ENCODE measurements at regions not wholly inside any gene's neighbourhood (a gene's known extent, or its start where the extent isn't known, plus 50 kb on each side); places are given as distances from the start of the nearest gene placed in this dataset.

DNA sequence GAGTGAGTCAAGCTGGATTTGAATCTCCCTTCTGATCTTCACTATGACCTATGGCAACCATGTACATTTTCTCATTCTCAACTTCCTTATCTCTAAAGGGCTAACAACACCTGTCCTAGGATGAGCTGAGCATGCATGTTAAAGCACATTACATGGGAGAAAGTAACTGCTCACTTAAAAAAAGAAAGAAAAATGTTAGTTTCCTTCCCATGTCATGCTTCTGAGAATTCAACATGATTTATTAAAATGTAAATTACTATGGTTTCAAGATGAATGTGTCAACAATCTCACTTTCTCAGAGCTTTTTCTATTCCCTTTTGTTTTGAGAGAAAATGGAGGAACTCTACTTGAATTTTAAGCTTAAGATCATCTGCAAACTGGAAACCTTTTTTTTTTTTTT lies 295.3 kb downstream of the SKIDA1 start:
- H3K27me3 Mint-ChIP-seq (ENCODE audit: low read depth), result no peaks in the 10 kb centered on the region
- TF ChIP-seq, protein P1, sequence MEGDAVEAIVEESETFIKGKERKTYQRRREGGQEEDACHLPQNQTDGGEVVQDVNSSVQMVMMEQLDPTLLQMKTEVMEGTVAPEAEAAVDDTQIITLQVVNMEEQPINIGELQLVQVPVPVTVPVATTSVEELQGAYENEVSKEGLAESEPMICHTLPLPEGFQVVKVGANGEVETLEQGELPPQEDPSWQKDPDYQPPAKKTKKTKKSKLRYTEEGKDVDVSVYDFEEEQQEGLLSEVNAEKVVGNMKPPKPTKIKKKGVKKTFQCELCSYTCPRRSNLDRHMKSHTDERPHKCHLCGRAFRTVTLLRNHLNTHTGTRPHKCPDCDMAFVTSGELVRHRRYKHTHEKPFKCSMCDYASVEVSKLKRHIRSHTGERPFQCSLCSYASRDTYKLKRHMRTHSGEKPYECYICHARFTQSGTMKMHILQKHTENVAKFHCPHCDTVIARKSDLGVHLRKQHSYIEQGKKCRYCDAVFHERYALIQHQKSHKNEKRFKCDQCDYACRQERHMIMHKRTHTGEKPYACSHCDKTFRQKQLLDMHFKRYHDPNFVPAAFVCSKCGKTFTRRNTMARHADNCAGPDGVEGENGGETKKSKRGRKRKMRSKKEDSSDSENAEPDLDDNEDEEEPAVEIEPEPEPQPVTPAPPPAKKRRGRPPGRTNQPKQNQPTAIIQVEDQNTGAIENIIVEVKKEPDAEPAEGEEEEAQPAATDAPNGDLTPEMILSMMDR (IDR thresholded peaks at IDR 0.05; ENCODE audit: unreplicated experiment), result no peak
- H3K36me3 Mint-ChIP-seq, result peaks cover 5% of the 10 kb centered on the region
- no peaks in the 10 kb centered on the region for H3K4me1 Mint-ChIP-seq
- no peak for DNase-seq (ENCODE audit: low spot score in 2 of 2, unreplicated experiment in 2 of 2)
- H3K27ac Mint-ChIP-seq, result no peak overlapping the region
- H3K4me3 Mint-ChIP-seq, result no peak overlapping the region
- H3K9me3 Mint-ChIP-seq, result peaks cover 17% of the 10 kb centered on the region

DNA sequence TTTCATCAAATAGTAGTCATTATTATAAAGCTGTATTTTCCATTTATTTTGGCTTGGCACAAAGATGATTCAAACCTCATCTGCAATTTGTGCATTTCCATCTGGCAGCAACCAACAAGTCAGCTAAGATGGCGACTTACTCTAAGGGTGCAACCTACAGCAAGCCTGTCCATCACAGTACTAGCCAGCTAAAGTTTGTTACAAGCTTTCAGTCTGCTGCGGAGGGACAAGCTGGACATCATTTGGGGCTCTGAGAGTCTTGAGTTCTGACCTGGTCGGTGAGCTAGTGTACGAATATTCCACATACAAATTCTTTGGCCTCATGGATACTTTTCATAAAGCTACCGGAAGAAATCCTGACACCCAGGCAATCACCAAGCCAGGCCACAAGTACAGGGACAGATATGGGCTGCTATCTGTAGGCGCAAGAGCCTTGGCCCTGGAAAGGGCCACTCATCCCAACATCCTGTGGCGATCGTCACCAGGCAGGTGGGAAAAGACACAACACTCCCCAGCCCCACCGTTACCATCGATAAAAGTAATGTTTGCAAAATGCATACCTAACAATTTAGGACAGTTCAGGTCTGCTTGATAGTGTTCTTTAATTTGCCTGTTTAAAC lies 307.6 kb downstream of the SKIDA1 start:
- H3K36me3 Mint-ChIP-seq, result no peaks in the 10 kb centered on the region
- no peak for DNase-seq (ENCODE audit: low spot score in 2 of 2, unreplicated experiment in 2 of 2)
- no peaks in the 10 kb centered on the region for H3K27me3 Mint-ChIP-seq (ENCODE audit: low read depth)
- TF ChIP-seq, protein P1 (IDR thresholded peaks at IDR 0.05; ENCODE audit: unreplicated experiment), result no peak
- peaks cover 13% of the 10 kb centered on the region for H3K4me1 Mint-ChIP-seq
- H3K4me3 Mint-ChIP-seq, result no peak overlapping the region
- H3K27ac Mint-ChIP-seq, result no peak overlapping the region
- peaks cover 12% of the 10 kb centered on the region for H3K9me3 Mint-ChIP-seq

DNA sequence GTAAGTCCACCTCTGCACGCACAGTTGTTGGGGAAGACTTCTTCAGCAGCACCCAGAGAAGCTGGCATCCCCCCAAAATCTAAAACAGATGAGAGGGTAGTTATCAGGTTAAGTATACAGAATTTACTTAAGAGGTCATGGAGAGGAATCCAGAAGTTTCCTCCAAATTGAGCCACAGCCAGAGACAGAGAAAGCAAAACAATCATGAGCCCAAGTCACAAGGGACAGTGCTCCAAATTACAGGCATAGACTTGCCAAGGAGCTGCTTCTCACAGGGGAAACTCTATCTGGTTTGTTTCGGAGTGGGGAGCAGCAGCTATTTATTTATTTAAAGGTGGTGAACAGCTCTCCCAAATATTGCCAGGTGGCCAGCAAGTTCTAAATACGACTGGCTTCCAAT lies 308.4 kb downstream of the SKIDA1 start:
- H3K27ac Mint-ChIP-seq, result no peak overlapping the region
- no peak for DNase-seq (ENCODE audit: low spot score in 2 of 2, unreplicated experiment in 2 of 2)

DNA sequence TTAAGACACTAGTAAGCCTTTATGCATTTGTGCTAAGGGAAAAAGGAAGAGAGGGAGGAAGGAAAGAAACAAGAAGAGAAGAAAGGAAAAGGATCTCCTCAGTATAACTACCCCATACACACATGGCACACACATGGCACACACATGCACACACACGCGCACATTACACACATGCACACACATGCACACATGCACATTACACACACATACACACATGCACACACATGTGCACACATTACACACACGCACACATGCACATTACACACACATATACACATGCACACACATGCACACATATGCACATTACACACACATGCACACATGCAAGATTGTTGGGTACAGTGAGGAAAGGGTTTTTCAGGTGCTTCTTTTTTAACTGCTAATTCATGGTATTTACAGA lies 311.2 kb downstream of the SKIDA1 start:
- H3K27ac Mint-ChIP-seq, result no peak overlapping the region
- DNase-seq (ENCODE audit: low spot score in 2 of 2, unreplicated experiment in 2 of 2), result no peak
- peaks cover 17% of the 10 kb centered on the region for H3K4me1 Mint-ChIP-seq
- H3K27me3 Mint-ChIP-seq (ENCODE audit: low read depth), result no peaks in the 10 kb centered on the region
- peaks cover 7% of the 10 kb centered on the region for H3K9me3 Mint-ChIP-seq
- TF ChIP-seq, protein P1 (IDR thresholded peaks at IDR 0.05; ENCODE audit: unreplicated experiment), result no peak
- H3K36me3 Mint-ChIP-seq, result no peaks in the 10 kb centered on the region
- H3K4me3 Mint-ChIP-seq, result no peak overlapping the region

More for the DNA sequence above, 308.4 kb downstream of the SKIDA1 start:
- peaks cover 12% of the 10 kb centered on the region for H3K9me3 Mint-ChIP-seq
- H3K4me1 Mint-ChIP-seq, result peaks cover 17% of the 10 kb centered on the region
- H3K4me3 Mint-ChIP-seq, result no peak overlapping the region
- H3K27me3 Mint-ChIP-seq (ENCODE audit: low read depth), result no peaks in the 10 kb centered on the region
- TF ChIP-seq, protein P1 (IDR thresholded peaks at IDR 0.05; ENCODE audit: unreplicated experiment), result no peak
- H3K36me3 Mint-ChIP-seq, result no peaks in the 10 kb centered on the region

DNA sequence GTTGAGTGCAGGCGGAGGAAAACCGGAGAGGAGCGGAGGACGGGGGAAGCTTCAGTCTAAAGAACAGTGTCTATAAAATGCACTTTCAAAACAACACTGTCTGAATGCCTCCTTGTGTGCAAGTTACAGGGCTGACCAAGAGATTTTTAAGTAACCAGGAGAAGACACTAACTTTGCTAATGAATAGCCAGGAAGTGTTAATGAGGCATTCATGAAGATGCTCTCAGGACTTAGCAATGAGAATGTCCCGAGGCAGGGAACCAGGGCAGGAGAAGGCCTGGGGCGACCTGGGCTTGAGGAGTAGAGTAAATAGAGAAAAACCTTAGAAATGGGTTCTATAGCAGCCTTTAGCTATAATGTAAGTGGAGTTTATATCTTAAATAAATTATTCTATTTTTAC lies 312.1 kb downstream of the SKIDA1 start:
- DNase-seq (ENCODE audit: low spot score in 2 of 2, unreplicated experiment in 2 of 2), result no peak
- Mint-ChIP-seq H3K27ac (peak overlapping the region; percentile 68), H3K36me3 (no peaks in the 10 kb centered on the region), H3K4me3 (no peak overlapping the region), H3K27me3 (ENCODE audit: low read depth) (no peaks in the 10 kb centered on the region), H3K4me1 (peaks cover 17% of the 10 kb centered on the region), H3K9me3 (peaks cover under 1% of the 10 kb centered on the region)
- TF ChIP-seq, protein P1 (IDR thresholded peaks at IDR 0.05; ENCODE audit: unreplicated experiment), result no peak

DNA sequence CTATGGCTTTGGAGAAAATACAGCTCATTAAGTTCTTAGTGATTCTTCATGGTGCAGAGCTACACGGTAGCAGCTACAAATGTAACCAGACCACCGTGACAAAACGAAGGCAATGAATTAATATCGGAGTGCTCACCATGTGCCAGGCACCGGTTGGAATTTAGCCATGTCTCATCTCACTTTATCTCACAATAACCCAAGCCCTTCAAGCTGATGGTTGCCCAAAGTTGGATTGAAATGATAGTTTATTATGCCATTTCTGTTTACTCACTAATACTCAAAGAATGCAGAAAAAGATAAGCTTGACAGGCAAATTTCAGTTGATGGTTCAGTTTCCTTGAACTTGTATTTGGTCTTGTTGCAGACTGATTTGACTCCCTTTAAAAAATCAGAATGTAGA lies 312.6 kb downstream of the SKIDA1 start:
- peaks cover 3% of the 10 kb centered on the region for H3K9me3 Mint-ChIP-seq
- H3K4me1 Mint-ChIP-seq, result peaks cover 17% of the 10 kb centered on the region
- peak overlapping the region; percentile 68 for H3K27ac Mint-ChIP-seq
- TF ChIP-seq, protein P1 (IDR thresholded peaks at IDR 0.05; ENCODE audit: unreplicated experiment), result no peak
- H3K27me3 Mint-ChIP-seq (ENCODE audit: low read depth), result no peaks in the 10 kb centered on the region
- H3K36me3 Mint-ChIP-seq, result peaks cover 3% of the 10 kb centered on the region
- DNase-seq (ENCODE audit: low spot score in 2 of 2, unreplicated experiment in 2 of 2), result no peak
- no peak overlapping the region for H3K4me3 Mint-ChIP-seq
